Right lobe of liver (tissue), 6 donors: ENCODE measurements at regions not wholly inside any gene's neighbourhood (a gene's known extent, or its start where the extent isn't known, plus 50 kb on each side); places are given as distances from the start of the nearest gene placed in this dataset.
"Not testable (repeated sequence)": the region's sequence is repeated elsewhere in the genome, so short reads cannot be mapped to it uniquely, and the experiment has no call there.

Experiments used
- ATAC-seq, 4 donors: fragments of 200-7000 bp; cut with Tn5 transposase; one replicate each; pipeline ENCODE4 v1.9.1; 2020; ENCODE audit warnings: mild to moderate bottlenecking in 4 of 4, moderate library complexity in 4 of 4
- DNase-seq, 3 donors: peaks; one replicate each; pipeline ENCODE4 v3.0.0-alpha.2; 2020
- H3K27ac ChIP-seq, 3 donors: fragments of 200-600 bp; one replicate each; pipeline ENCODE4 v1.8.0; 2022
- H3K27me3 ChIP-seq, 2 donors: fragments of 200-600 bp; one replicate each; pipeline ENCODE4 v1.8.0; 2022
- H3K36me3 ChIP-seq, 4 donors: fragments of 200-600 bp; sonication (generic) in 1 of 4; one replicate each; pipeline versions ENCODE4 v1.5.1 to v1.8.0; 2017 to 2022; ENCODE audit warnings: control low read depth in 1 of 4
- H3K4me1 ChIP-seq, 4 donors: fragments of 200-600 bp; sonication (generic) in 1 of 4; one replicate each; pipeline versions ENCODE4 v1.5.1 to v1.8.0; 2017 to 2022; ENCODE audit warnings: control low read depth in 1 of 4
- H3K4me3 ChIP-seq, 3 donors: fragments of 200-600 bp; one replicate each; pipeline ENCODE4 v1.8.0; 2022
- H3K9me3 ChIP-seq, 4 donors: fragments of 200-600 bp; sonication (generic) in 1 of 4; one replicate each; pipeline versions ENCODE4 v1.5.1 to v1.8.0; 2017 to 2022; ENCODE audit warnings: control low read depth in 1 of 4
- CTCF ChIP-seq, 4 donors: fragments of 200-600 bp in 3 of 4; fragments of 450-650 bp in 1 of 4; IDR thresholded peaks; one replicate each; pipeline versions ENCODE4 v1.5.1 to v1.8.0; 2016 to 2022; ENCODE audit warnings: antibody characterized with exemption in 4 of 4, mild to moderate bottlenecking in 2 of 4
- POLR2A ChIP-seq: fragments of 450-650 bp; IDR thresholded peaks from one replicate; pipeline ENCODE4 v1.6.1; 2017; ENCODE audit warnings: antibody characterized with exemption, mild to moderate bottlenecking
- WGBS: methylation state at CpG from one replicate; pipeline ENCODE4 v1.1.6; 2018; ENCODE audit warnings: low coverage, low lambda C conversion rate; ENCODE audit not compliant: insufficient coverage; ENCODE audit errors: missing lambda C conversion rate; 5-methylcytosine and 5-hydroxymethylcytosine counted together
- intact Hi-C, 2 donors: fragments of 100-400 bp; cut with DNase I; formaldehyde crosslinking; loops; one replicate each; pipeline versions ENCODE4 v1.11.2 to v1.14.1; 2022
- donor health status: DM: no; HTN: yes; CAD: no.
- donor health status: DM: no; HTN: no; CAD: no.
- donor health status: DM: no; HTN: no; CAD: no.
- donor health status: DM: no; HTN: yes; CAD: no.
- donor health status: DM: no; HTN: yes; CAD: no.

DNA sequence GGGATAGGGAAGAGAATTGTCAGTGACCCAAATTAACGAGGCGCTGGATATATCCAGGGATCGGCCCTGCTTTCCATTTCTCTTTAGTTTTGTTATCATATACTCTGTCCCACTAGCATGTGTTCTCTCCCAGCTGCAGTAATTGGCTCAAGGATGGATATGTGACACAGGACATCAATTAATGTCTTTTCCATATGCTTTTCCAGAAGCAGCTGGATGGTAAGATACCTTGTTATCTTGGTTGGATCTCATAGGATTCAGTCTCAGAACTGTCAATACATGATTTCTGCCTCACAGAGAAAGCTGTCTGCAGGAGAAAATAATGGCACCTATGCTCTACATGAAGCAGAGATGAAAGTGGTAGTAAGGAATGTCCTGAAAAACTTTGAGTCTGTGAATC is 157.1 kb upstream of the SPRY2 start:
- DNase-seq: no peak
- no peak overlapping the region for H3K4me3 ChIP-seq
- WGBS: 76% methylated on average over 3 of the region's 3 CpGs
- H3K27ac ChIP-seq: no peak overlapping the region
- H3K9me3 ChIP-seq: no peaks in the 10 kb centered on the region
- no peaks in the 10 kb centered on the region for H3K36me3 ChIP-seq
- intact Hi-C loops: no loop called here
- no peaks in the 10 kb centered on the region for H3K27me3 ChIP-seq
- TF ChIP-seq POLR2A (no peak), CTCF (IDR thresholded peaks at IDR 0.05) (no peak)
- H3K4me1 ChIP-seq: no peaks in the 10 kb centered on the region
- no peak for ATAC-seq

DNA sequence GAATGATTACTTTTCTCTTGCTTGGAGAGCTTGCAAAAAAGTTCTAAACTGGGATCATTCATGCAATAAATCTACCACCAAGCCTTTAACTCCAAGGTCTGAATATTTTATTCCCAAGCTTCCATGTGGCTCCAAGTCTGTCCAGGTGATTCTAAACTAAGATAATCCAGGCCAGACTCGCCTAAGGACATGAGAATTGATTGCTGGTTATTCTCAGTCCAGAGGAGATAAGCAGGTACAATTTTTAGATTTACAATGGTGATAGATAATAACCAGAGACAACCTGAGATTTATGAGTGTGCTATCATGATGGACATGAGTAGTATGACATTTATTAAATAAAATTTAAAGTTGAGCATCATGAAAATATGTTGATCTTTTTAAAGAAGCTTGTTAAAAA is 156.5 kb upstream of the SPRY2 start:
- Histone ChIP-seq H3K9me3 (no peaks in the 10 kb centered on the region), H3K36me3 (no peaks in the 10 kb centered on the region), H3K4me3 (no peak overlapping the region), H3K27me3 (no peaks in the 10 kb centered on the region), H3K4me1 (no peaks in the 10 kb centered on the region), H3K27ac (no peak overlapping the region)
- TF ChIP-seq POLR2A (no peak), CTCF (IDR thresholded peaks at IDR 0.05) (no peak)
- ATAC-seq: no peak
- no peak for DNase-seq
- 62% methylated on average over 1 of the region's 1 CpG for whole genome bisulfite sequencing
- intact Hi-C loops: no loop called here

DNA sequence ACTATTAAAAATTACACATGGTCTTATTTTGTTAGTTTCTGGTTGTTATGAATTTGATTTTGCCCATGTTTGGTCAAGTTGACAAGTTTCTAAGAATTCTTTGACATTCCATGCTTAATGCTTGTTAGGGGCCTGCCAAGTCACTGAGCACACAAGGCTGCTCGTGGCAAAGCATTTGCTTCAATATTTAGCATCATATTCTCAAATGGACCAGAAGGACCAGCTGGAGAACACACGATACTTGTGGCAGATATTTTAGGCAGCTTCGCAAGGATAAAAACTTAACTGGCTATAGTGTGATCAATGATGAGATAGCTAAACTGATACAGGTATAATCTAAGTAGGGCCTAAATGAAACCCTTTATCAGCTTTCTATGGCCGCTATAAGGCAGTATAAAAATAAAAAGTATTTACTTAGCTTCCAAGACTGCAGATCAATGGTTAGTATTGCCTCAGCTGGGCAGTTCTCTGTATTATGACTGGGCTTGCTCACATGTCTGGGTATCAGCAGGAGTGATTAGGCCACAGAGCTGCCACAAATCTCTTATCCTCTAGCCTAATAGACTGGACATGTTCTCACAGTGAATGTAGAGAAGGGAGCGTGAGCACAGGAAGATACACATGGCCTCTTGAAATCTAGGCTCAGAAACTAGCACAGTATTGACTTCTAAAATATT is 155.9 kb upstream of the SPRY2 start:
- TF ChIP-seq POLR2A (no peak), CTCF (IDR thresholded peaks at IDR 0.05) (no peak)
- H3K9me3 ChIP-seq: no peaks in the 10 kb centered on the region
- no peaks in the 10 kb centered on the region for H3K4me1 ChIP-seq
- H3K36me3 ChIP-seq: no peaks in the 10 kb centered on the region
- no peaks in the 10 kb centered on the region for H3K27me3 ChIP-seq
- ATAC-seq (no peak), DNase-seq (no peak)
- intact Hi-C loops: no loop called here
- no peak overlapping the region for H3K4me3 ChIP-seq
- no peak overlapping the region for H3K27ac ChIP-seq
- 86% methylated on average over 5 of the region's 5 CpGs for WGBS

DNA sequence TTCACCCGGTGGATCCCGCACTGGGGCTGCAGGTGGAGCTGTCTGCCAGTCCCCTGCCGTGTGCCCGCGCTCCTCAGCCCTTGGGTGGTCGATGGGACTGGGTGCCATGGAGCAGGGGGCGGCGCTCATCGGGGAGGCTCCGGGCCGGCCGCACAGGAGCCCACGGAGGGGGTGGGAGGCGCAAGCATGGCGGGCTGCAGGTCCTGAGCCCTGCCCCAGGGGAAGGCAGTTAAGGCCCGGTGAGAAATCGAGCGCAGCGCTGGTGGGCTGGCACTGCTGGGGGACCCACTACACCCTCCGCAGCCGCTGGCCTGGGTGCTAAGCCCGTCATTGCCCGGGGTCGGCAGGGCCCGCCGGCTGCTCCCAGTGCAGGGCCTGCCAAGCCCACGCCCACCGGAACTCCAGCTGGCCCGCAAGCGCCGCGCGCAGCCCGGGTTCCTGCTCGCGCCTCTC is 149.6 kb upstream of the SPRY2 start:
- H3K4me1 ChIP-seq: peaks cover 0 to 15% (median 3%) of the 10 kb centered on the region in 4 donors
- DNase-seq, H3K27me3 ChIP-seq, ATAC-seq, H3K27ac ChIP-seq, intact Hi-C loops, H3K36me3 ChIP-seq, H3K4me3 ChIP-seq, H3K9me3 ChIP-seq: not testable (repeated sequence)
- WGBS: 80% methylated on average over 5 of the region's 36 CpGs

GRCh38 chr13:80486402-80486801 is 145.5 kb upstream of the SPRY2 start:
- Histone ChIP-seq H3K4me3 (no peak overlapping the region), H3K27ac (peak overlapping the region in 2 of 3 donors; percentile 10 to 69), H3K27me3 (no peaks in the 10 kb centered on the region), H3K4me1 (peaks cover 0 to 17% (median 3%) of the 10 kb centered on the region in 4 donors), H3K9me3 (no peaks in the 10 kb centered on the region), H3K36me3 (no peaks in the 10 kb centered on the region)
- TF ChIP-seq POLR2A (no peak), CTCF (IDR thresholded peaks at IDR 0.05) (no peak)
- intact Hi-C loops: no loop called here
- ATAC-seq: peak; percentile 96 to 100 (median 98)
- DNase-seq: peak in 1 of 3 donors; percentile 47
- 33% methylated on average over 3 of the region's 3 CpGs for WGBS
